ENCODE measurements at regions not wholly inside any gene's neighbourhood (a gene's known extent, or its start where the extent isn't known, plus 50 kb on each side); places are given as distances from the start of the nearest gene placed in this dataset.

- TF ChIP-seq CTCF (IDR thresholded peaks at IDR 0.05): no peak
- no peak for TF ChIP-seq POLR2AphosphoS5 (IDR thresholded peaks at IDR 0.05)
- no peak for TF ChIP-seq POLR2A (IDR thresholded peaks at IDR 0.05)
- TF ChIP-seq EP300 (IDR thresholded peaks at IDR 0.05): no peak
These were observed 116.2 kb upstream of the ELAC2 start for GRCh38 chr17:13134076-13134475.

Measured in stomach (tissue), 4 donors.